Fibroblast of skin of left quadriceps (primary cell): ENCODE measurements at regions not wholly inside any gene's neighbourhood (a gene's known extent, or its start where the extent isn't known, plus 50 kb on each side); places are given as distances from the start of the nearest gene placed in this dataset.
"Not testable (repeated sequence)": the region's sequence is repeated elsewhere in the genome, so short reads cannot be mapped to it uniquely, and the experiment has no call there.

Experiments used
- DNase-seq, 2 experiments: peaks; one replicate each; pipeline ENCODE4 v3.0.0-alpha.2; 2013; ENCODE audit warnings: low read depth in 2 of 2

- no peak for DNase-seq
Observed at GRCh38 chr2:183458460-183458859, 334.2 kb downstream of the NUP35 start.

GRCh38 chr2:183459466-183459865, 335.2 kb downstream of the NUP35 start:
- no peak for DNase-seq

- no peak for DNase-seq
Observed at GRCh38 chr2:183463821-183464220, 339.6 kb downstream of the NUP35 start.

- no peak for DNase-seq
Observed at GRCh38 chr2:183465048-183465447, 340.8 kb downstream of the NUP35 start.

GRCh38 chr2:183474912-183475695, 350.9 kb downstream of the NUP35 start:
- no peak for DNase-seq

- no peak for DNase-seq
Observed at GRCh38 chr2:183476490-183476889, 352.2 kb downstream of the NUP35 start.

GRCh38 chr2:183477296-183477695, 353.1 kb downstream of the NUP35 start:
- DNase-seq, result no peak

GRCh38 chr2:183478941-183479595, 354.8 kb downstream of the NUP35 start:
- not testable (repeated sequence) for DNase-seq

- no peak for DNase-seq
Observed at GRCh38 chr2:183487326-183487725, 363.1 kb downstream of the NUP35 start.

GRCh38 chr2:183488421-183488820, 364.2 kb downstream of the NUP35 start:
- DNase-seq, result no peak

GRCh38 chr2:183490489-183490888, 366.2 kb downstream of the NUP35 start:
- DNase-seq, result no peak

- peak; percentile 3 to 6 for DNase-seq
Observed at GRCh38 chr2:183490914-183491313, 366.7 kb downstream of the NUP35 start.

GRCh38 chr2:183493040-183493439, 368.8 kb downstream of the NUP35 start:
- no peak for DNase-seq

- no peak for DNase-seq
Observed at GRCh38 chr2:183495079-183495478, 370.8 kb downstream of the NUP35 start.

- DNase-seq, result no peak
Observed at GRCh38 chr2:183495589-183496267, 371.5 kb downstream of the NUP35 start.

GRCh38 chr2:183497861-183498260, 373.6 kb downstream of the NUP35 start:
- no peak for DNase-seq

GRCh38 chr2:183505911-183506310, 381.7 kb downstream of the NUP35 start:
- DNase-seq, result no peak

- no peak for DNase-seq
Observed at GRCh38 chr2:183511154-183511553, 386.9 kb downstream of the NUP35 start.

GRCh38 chr2:183519371-183520056, 395.3 kb downstream of the NUP35 start:
- no peak for DNase-seq

- no peak for DNase-seq
Observed at GRCh38 chr2:183521911-183522310, 397.7 kb downstream of the NUP35 start.

- peak; percentile 2 to 3 for DNase-seq
Observed at GRCh38 chr2:183522489-183523266, 398.4 kb downstream of the NUP35 start.
